Right kidney (tissue), 1 donor: ENCODE measurements at regions not wholly inside any gene's neighbourhood (a gene's known extent, or its start where the extent isn't known, plus 50 kb on each side); places are given as distances from the start of the nearest gene placed in this dataset.
"Not testable (repeated sequence)": the region's sequence is repeated elsewhere in the genome, so short reads cannot be mapped to it uniquely, and the experiment has no call there.

ENCODE experiments used
- DNase-seq: peaks from one replicate; pipeline ENCODE4 v3.0.0-alpha.2; 2016

GRCh38 chr12:124070394-124071074 is 97.5 kb downstream of the ZNF664 start:
- DNase-seq = not testable (repeated sequence)

GRCh38 chr12:124071075-124071443 is 98.0 kb downstream of the ZNF664 start:
- no peak for DNase-seq

GRCh38 chr12:124073356-124074035 is 100.5 kb downstream of the ZNF664 start:
- DNase-seq = no peak

- no peak for DNase-seq
Measured at GRCh38 chr12:124075841-124076240, 102.8 kb downstream of the ZNF664 start.

- no peak for DNase-seq
Measured at GRCh38 chr12:124077701-124078100, 104.7 kb downstream of the ZNF664 start.

- DNase-seq = no peak
Measured at GRCh38 chr12:124078800-124079199, 105.8 kb downstream of the ZNF664 start.

- no peak for DNase-seq
Measured at GRCh38 chr12:124080649-124081048, 107.6 kb downstream of the ZNF664 start.

- DNase-seq = no peak
Measured at GRCh38 chr12:124082012-124082411, 109.0 kb downstream of the ZNF664 start.

GRCh38 chr12:124082687-124083086 is 109.7 kb downstream of the ZNF664 start:
- no peak for DNase-seq

- no peak for DNase-seq
Measured at GRCh38 chr12:124083708-124084107, 110.7 kb downstream of the ZNF664 start.

GRCh38 chr12:124085419-124086296 is 112.6 kb downstream of the ZNF664 start:
- no peak for DNase-seq

GRCh38 chr12:124086299-124086898 is 113.4 kb downstream of the ZNF664 start:
- DNase-seq = no peak

GRCh38 chr12:124087266-124088051 is 114.4 kb downstream of the ZNF664 start:
- peak; percentile 50 for DNase-seq

- DNase-seq = no peak
Measured at GRCh38 chr12:124088217-124088907, 115.3 kb downstream of the ZNF664 start.

GRCh38 chr12:124089181-124089914 is 116.3 kb downstream of the ZNF664 start:
- DNase-seq = not testable (repeated sequence)

GRCh38 chr12:124091835-124092234 is 118.8 kb downstream of the ZNF664 start:
- DNase-seq = no peak

- DNase-seq = not testable (repeated sequence)
Measured at GRCh38 chr12:124092532-124092931, 119.5 kb downstream of the ZNF664 start.

GRCh38 chr12:124093297-124093696 is 120.3 kb downstream of the ZNF664 start:
- no peak for DNase-seq

- DNase-seq = no peak
Measured at GRCh38 chr12:124094188-124094587, 121.2 kb downstream of the ZNF664 start.

- DNase-seq = no peak
Measured at GRCh38 chr12:124094733-124095132, 121.7 kb downstream of the ZNF664 start.
